HG03558 (cell line): ENCODE measurements at regions not wholly inside any gene's neighbourhood (a gene's known extent, or its start where the extent isn't known, plus 50 kb on each side); places are given as distances from the start of the nearest gene placed in this dataset.

ENCODE experiments used
- ATAC-seq: cut with Tn5 transposase; IDR thresholded peaks from one replicate; pipeline ENCODE4 v1.9.1; 2021; ENCODE audit warnings: moderate number of reproducible peaks; ENCODE audit not compliant: unreplicated experiment; ENCODE audit errors: extremely low read depth

GRCh38 chr3:81439108-81439507 is 322.3 kb downstream of the GBE1 start:
- ATAC-seq = no peak

GRCh38 chr3:81437683-81438082 is 323.8 kb downstream of the GBE1 start:
- ATAC-seq = no peak

- no peak for ATAC-seq
Measured at GRCh38 chr3:81436182-81436581, 325.3 kb downstream of the GBE1 start.

- ATAC-seq = no peak
Measured at GRCh38 chr3:81435050-81435449, 326.4 kb downstream of the GBE1 start.

GRCh38 chr3:81434161-81434560 is 327.3 kb downstream of the GBE1 start:
- ATAC-seq = no peak

- no peak for ATAC-seq
Measured at GRCh38 chr3:81433675-81434074, 327.8 kb downstream of the GBE1 start.

- ATAC-seq = no peak
Measured at GRCh38 chr3:81432456-81432855, 329.0 kb downstream of the GBE1 start.

- no peak for ATAC-seq
Measured at GRCh38 chr3:81426826-81427577, 334.4 kb downstream of the GBE1 start.

GRCh38 chr3:81425198-81425868 is 336.1 kb downstream of the GBE1 start:
- no peak for ATAC-seq

- ATAC-seq = no peak
Measured at GRCh38 chr3:81419228-81419627, 342.2 kb downstream of the GBE1 start.

- ATAC-seq = no peak
Measured at GRCh38 chr3:81416812-81417211, 344.6 kb downstream of the GBE1 start.

GRCh38 chr3:81406318-81406717 is 355.1 kb downstream of the GBE1 start:
- no peak for ATAC-seq

- ATAC-seq = no peak
Measured at GRCh38 chr3:81395739-81396513, 365.5 kb downstream of the GBE1 start.

- no peak for ATAC-seq
Measured at GRCh38 chr3:81394651-81395524, 366.6 kb downstream of the GBE1 start.

GRCh38 chr3:81393251-81393650 is 368.2 kb downstream of the GBE1 start:
- no peak for ATAC-seq

GRCh38 chr3:81390796-81391195 is 370.6 kb downstream of the GBE1 start:
- ATAC-seq = no peak

GRCh38 chr3:81388191-81388590 is 373.3 kb downstream of the GBE1 start:
- no peak for ATAC-seq

- no peak for ATAC-seq
Measured at GRCh38 chr3:81382470-81382869, 379.0 kb downstream of the GBE1 start.

- ATAC-seq = no peak
Measured at GRCh38 chr3:81380234-81380633, 381.2 kb downstream of the GBE1 start.
